ENCODE measurements at regions not wholly inside any gene's neighbourhood (a gene's known extent, or its start where the extent isn't known, plus 50 kb on each side); places are given as distances from the start of the nearest gene placed in this dataset.

GRCh38 chr9:92196909-92197308 lies 81.7 kb upstream of the SPTLC1 start:
- intact Hi-C loops (cut with DNase I): no loop called here
- no peak overlapping the region for H3K4me3 ChIP-seq
- TF ChIP-seq CTCF (IDR thresholded peaks at IDR 0.05) (no peak), POLR2A (IDR thresholded peaks at IDR 0.05) (no peak), POLR2AphosphoS5 (IDR thresholded peaks at IDR 0.05; ENCODE audit: insufficient read depth in 1 of 2, low read depth in 1 of 2) (no peak)

GRCh38 chr9:92196400-92196799 lies 81.2 kb upstream of the SPTLC1 start:
- no peak overlapping the region for H3K27ac ChIP-seq
- H3K27me3 ChIP-seq: no peaks in the 10 kb centered on the region
- H3K36me3 ChIP-seq: no peaks in the 10 kb centered on the region
- DNase-seq (ENCODE audit: extremely low spot score in 2 of 2): no peak
- intact Hi-C loops (cut with DNase I): no loop called here
- no peaks in the 10 kb centered on the region for H3K9me3 ChIP-seq
- H3K4me3 ChIP-seq: no peak overlapping the region
- TF ChIP-seq POLR2A (IDR thresholded peaks at IDR 0.05) (no peak), CTCF (IDR thresholded peaks at IDR 0.05) (no peak)
- no peaks in the 10 kb centered on the region for H3K4me1 ChIP-seq

More at GRCh38 chr9:92196909-92197308, 81.7 kb upstream of the SPTLC1 start:
- no peaks in the 10 kb centered on the region for H3K27me3 ChIP-seq
- no peak for DNase-seq (ENCODE audit: extremely low spot score in 2 of 2)
- H3K4me1 ChIP-seq: no peaks in the 10 kb centered on the region
- H3K36me3 ChIP-seq: no peaks in the 10 kb centered on the region
- H3K9me3 ChIP-seq: no peaks in the 10 kb centered on the region
- no peak overlapping the region for H3K27ac ChIP-seq

GRCh38 chr9:92191801-92192200 lies 76.6 kb upstream of the SPTLC1 start:
- no peaks in the 10 kb centered on the region for H3K36me3 ChIP-seq
- no peak overlapping the region for H3K4me3 ChIP-seq
- intact Hi-C loops (cut with DNase I): no loop called here
- no peaks in the 10 kb centered on the region for H3K9me3 ChIP-seq
- no peak overlapping the region for H3K27ac ChIP-seq
- DNase-seq (ENCODE audit: extremely low spot score in 2 of 2): no peak
- H3K4me1 ChIP-seq: no peaks in the 10 kb centered on the region
- H3K27me3 ChIP-seq: no peaks in the 10 kb centered on the region
- TF ChIP-seq CTCF (IDR thresholded peaks at IDR 0.05) (no peak), POLR2AphosphoS5 (IDR thresholded peaks at IDR 0.05; ENCODE audit: insufficient read depth in 1 of 2, low read depth in 1 of 2) (no peak), POLR2A (IDR thresholded peaks at IDR 0.05) (no peak)

- Histone ChIP-seq H3K27me3 (no peaks in the 10 kb centered on the region), H3K27ac (no peak overlapping the region), H3K36me3 (no peaks in the 10 kb centered on the region), H3K4me1 (no peaks in the 10 kb centered on the region), H3K9me3 (no peaks in the 10 kb centered on the region), H3K4me3 (no peak overlapping the region)
- no peak for TF ChIP-seq POLR2AphosphoS5 (IDR thresholded peaks at IDR 0.05; ENCODE audit: insufficient read depth in 1 of 2, low read depth in 1 of 2)
- no peak for TF ChIP-seq CTCF (IDR thresholded peaks at IDR 0.05)
- TF ChIP-seq POLR2A (IDR thresholded peaks at IDR 0.05): no peak
- no peak for DNase-seq (ENCODE audit: extremely low spot score in 2 of 2)
- intact Hi-C loops (cut with DNase I): no loop called here
Measured at GRCh38 chr9:92190536-92190790, 75.2 kb upstream of the SPTLC1 start.

GRCh38 chr9:92189782-92190535 lies 74.7 kb upstream of the SPTLC1 start:
- Histone ChIP-seq H3K27me3 (no peaks in the 10 kb centered on the region), H3K36me3 (no peaks in the 10 kb centered on the region), H3K4me1 (no peaks in the 10 kb centered on the region), H3K27ac (no peak overlapping the region), H3K9me3 (no peaks in the 10 kb centered on the region), H3K4me3 (no peak overlapping the region)
- TF ChIP-seq POLR2AphosphoS5 (IDR thresholded peaks at IDR 0.05; ENCODE audit: insufficient read depth in 1 of 2, low read depth in 1 of 2): no peak
- TF ChIP-seq CTCF (IDR thresholded peaks at IDR 0.05): no peak
- TF ChIP-seq POLR2A (IDR thresholded peaks at IDR 0.05): no peak
- intact Hi-C loops (cut with DNase I): no loop called here
- DNase-seq (ENCODE audit: extremely low spot score in 2 of 2): no peak

Data from vagina (tissue), 2 donors.